Stimulated activated CD4-positive, alpha-beta T cell treated with anti-CD3 and anti-CD28 coated beads, Interleukin-12 subunit alpha, Interleukin-12 subunit beta, amount 100 ng/mL, for 24 hours (primary cell): ENCODE measurements at regions not wholly inside any gene's neighbourhood (a gene's known extent, or its start where the extent isn't known, plus 50 kb on each side); places are given as distances from the start of the nearest gene placed in this dataset.
"Not testable (repeated sequence)": the region's sequence is repeated elsewhere in the genome, so short reads cannot be mapped to it uniquely, and the experiment has no call there.

Experiments
- DNase-seq, 2 experiments: peaks; one replicate each; pipeline ENCODE4 v3.0.0-alpha.2; 2020; ENCODE audit warnings: low read depth in 2 of 2

GRCh38 chrY:7317571-7317970 lies 406.0 kb upstream of the AMELY start:
- DNase-seq, result no peak

- DNase-seq, result peak; percentile 28 to 31
Measured at GRCh38 chrY:7310482-7311269, 399.1 kb upstream of the AMELY start.

GRCh38 chrY:7308816-7309215 lies 397.3 kb upstream of the AMELY start:
- DNase-seq, result no peak

GRCh38 chrY:7302306-7302705 lies 390.8 kb upstream of the AMELY start:
- no peak for DNase-seq

- no peak for DNase-seq
Measured at GRCh38 chrY:7299960-7300359, 388.4 kb upstream of the AMELY start.

- no peak for DNase-seq
Measured at GRCh38 chrY:7292113-7292512, 380.6 kb upstream of the AMELY start.

- no peak for DNase-seq
Measured at GRCh38 chrY:7289889-7290833, 378.6 kb upstream of the AMELY start.

- DNase-seq, result no peak
Measured at GRCh38 chrY:7288611-7289010, 377.1 kb upstream of the AMELY start.

GRCh38 chrY:7287963-7288362 lies 376.4 kb upstream of the AMELY start:
- DNase-seq, result not testable (repeated sequence)

GRCh38 chrY:7285388-7285787 lies 373.8 kb upstream of the AMELY start:
- DNase-seq, result no peak

- no peak for DNase-seq
Measured at GRCh38 chrY:7283001-7283400, 371.4 kb upstream of the AMELY start.

GRCh38 chrY:7280151-7280740 lies 368.7 kb upstream of the AMELY start:
- DNase-seq, result not testable (repeated sequence)

- no peak for DNase-seq
Measured at GRCh38 chrY:7275751-7276150, 364.2 kb upstream of the AMELY start.

GRCh38 chrY:7275014-7275413 lies 363.5 kb upstream of the AMELY start:
- DNase-seq, result no peak

GRCh38 chrY:7274369-7274913 lies 362.9 kb upstream of the AMELY start:
- DNase-seq, result no peak

GRCh38 chrY:7273587-7274203 lies 362.1 kb upstream of the AMELY start:
- peak; percentile 73 for DNase-seq

GRCh38 chrY:7272556-7273195 lies 361.1 kb upstream of the AMELY start:
- DNase-seq, result peak; percentile 22 to 51

- no peak for DNase-seq
Measured at GRCh38 chrY:7263773-7264172, 352.2 kb upstream of the AMELY start.

- no peak for DNase-seq
Measured at GRCh38 chrY:7262531-7262930, 351.0 kb upstream of the AMELY start.

GRCh38 chrY:7261254-7261653 lies 349.7 kb upstream of the AMELY start:
- no peak for DNase-seq

- no peak for DNase-seq
Measured at GRCh38 chrY:7240101-7240500, 328.5 kb upstream of the AMELY start.
